ENCODE measurements at regions not wholly inside any gene's neighbourhood (a gene's known extent, or its start where the extent isn't known, plus 50 kb on each side); places are given as distances from the start of the nearest gene placed in this dataset.
"Not testable (repeated sequence)": the region's sequence is repeated elsewhere in the genome, so short reads cannot be mapped to it uniquely, and the experiment has no call there.

GRCh38 chr17:77290759-77291558 is 150.2 kb downstream of the SEC14L1 start:
- not testable (repeated sequence) for DNase-seq (ENCODE audit: low read depth in 2 of 2)

DNA sequence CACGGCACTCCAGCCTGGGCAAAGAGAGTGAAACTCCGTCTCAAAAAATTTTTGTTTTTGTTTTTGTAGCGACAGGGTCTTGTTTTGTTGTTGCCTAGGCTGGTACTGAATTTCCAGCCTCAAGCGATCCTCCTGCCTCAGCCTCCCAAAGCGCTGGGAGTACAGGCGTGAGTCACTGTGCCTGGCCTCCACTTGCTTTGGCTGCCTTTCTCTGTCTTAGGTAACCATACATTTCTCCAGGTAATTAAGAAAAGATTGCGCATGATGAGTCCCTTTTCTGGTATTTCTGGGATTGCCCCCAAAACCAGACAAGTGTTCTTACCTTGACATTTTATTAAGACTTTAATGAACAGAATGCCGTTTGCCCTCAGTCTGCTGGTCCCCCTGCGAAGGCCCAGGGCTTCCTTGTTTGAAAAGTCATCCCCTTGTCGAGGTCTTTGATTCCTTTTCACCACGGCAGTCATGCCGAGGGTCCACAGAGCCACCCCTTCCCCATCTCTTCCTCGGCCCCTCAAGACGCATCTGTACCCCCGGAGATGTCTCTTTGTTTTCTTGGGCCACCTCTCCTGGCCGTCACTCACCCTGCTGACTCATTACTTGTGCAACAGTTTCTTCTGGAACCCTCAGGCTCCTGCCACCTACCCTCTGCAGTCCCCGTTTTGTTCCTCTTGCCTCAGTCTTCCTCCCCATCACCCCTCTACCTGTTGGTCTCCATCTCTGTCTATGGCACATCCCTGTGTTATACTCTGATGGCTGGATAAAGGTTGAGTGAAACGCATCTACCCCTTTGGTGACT is 151.0 kb downstream of the SEC14L1 start:
- DNase-seq (ENCODE audit: low read depth in 2 of 2) = no peak

- DNase-seq (ENCODE audit: low read depth in 2 of 2) = no peak
Observed at GRCh38 chr17:77294761-77295160, 154.0 kb downstream of the SEC14L1 start.

DNA sequence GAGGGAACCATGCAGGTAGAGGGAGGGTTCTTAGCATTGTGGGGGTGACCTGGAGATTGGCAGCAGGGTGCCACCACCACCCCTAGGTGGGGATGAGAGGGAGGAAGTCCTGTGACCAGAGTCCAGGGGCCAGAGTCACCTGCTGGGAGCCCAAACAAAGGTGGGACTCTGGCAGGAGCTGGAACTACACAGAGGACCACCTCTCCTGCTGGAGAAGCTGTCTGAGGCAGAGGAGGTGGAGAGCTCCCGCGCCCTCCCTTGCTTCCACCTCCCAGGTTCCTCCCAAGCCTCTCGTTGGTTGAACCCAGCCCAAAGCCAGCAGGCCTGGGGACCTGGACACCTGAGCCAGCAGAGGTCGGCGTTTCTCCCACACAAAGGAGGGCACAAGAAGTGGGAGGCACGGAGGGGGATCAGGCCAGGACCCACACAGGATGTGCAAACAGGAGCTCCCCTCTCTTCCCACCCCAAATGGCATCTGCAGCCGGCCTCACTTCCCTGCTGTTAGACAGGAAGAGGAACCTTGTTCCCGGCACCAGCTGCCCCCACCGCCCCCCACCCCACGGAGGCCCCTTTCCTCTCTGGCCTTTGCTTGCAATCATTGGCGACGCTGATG is 154.6 kb downstream of the SEC14L1 start:
- no peak for DNase-seq (ENCODE audit: low read depth in 2 of 2)

- DNase-seq (ENCODE audit: low read depth in 2 of 2) = no peak
Observed at GRCh38 chr17:77296769-77297409, 156.1 kb downstream of the SEC14L1 start.

- no peak for DNase-seq (ENCODE audit: low read depth in 2 of 2)
Observed at GRCh38 chr17:77297693-77298666, 157.2 kb downstream of the SEC14L1 start.

- DNase-seq (ENCODE audit: low read depth in 2 of 2) = no peak
Observed at GRCh38 chr17:77298811-77299210, 158.0 kb downstream of the SEC14L1 start.

GRCh38 chr17:77299256-77300015 is 158.7 kb downstream of the SEC14L1 start:
- no peak for DNase-seq (ENCODE audit: low read depth in 2 of 2)

DNA sequence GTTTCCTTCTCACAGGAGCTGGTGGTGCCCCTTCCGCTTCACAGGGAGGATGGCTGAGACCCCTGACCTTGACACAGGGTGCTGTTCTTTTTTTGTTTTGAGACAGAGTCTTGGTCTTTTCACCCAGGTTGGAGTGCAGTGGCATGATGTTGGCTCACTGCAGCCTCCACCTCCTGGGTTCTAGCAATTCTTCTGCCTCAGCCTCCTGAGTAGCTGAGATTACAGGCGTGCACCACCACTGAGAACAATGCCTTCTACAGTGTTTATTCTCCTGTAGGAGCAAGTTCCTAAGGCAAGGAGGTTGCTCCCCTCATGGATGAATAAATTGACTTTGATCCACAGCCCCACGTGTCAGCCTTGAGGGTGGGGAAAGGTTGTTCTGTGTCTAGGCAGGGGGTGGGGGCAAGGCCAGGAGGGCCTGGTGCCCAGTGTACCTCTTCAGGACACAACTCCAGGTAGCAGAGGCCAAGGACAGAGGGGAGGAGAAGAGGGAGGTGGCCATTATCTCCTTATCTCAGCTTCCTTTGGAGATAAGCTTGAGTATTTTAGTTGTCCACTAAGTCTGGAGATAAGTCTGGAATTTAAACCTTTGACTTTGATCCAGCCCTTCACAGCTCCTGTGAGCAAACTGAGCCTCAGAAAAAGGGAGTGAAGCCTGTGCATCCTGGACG is 159.4 kb downstream of the SEC14L1 start:
- DNase-seq (ENCODE audit: low read depth in 2 of 2) = no peak

DNA sequence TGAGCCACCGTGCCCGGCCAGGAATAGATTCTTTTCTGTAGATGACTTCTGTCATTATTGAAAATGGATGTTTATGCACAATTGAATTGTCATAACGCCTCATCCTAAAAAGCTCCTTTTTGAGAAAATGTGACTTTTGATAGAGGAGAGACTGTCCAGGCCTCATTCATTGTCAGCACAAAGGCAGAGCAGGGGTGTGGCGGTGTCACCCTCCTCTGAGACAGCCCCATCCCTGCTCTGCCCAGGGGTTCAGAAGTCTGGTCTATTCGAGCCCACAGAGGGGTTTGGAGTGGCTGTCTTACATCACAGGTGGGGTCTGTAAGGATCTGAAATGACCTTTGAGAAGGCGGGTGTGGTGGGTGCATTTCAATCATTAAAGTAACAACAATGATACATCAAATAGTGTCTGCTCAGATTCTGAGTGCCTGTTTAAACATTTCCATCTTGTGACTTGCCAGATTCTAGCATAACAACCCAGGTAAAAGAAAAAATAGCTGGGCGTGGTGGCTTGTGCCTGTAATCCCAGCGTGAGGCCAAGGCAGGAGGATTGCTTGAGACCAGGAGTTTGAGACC is 161.0 kb downstream of the SEC14L1 start:
- DNase-seq (ENCODE audit: low read depth in 2 of 2) = no peak

DNA sequence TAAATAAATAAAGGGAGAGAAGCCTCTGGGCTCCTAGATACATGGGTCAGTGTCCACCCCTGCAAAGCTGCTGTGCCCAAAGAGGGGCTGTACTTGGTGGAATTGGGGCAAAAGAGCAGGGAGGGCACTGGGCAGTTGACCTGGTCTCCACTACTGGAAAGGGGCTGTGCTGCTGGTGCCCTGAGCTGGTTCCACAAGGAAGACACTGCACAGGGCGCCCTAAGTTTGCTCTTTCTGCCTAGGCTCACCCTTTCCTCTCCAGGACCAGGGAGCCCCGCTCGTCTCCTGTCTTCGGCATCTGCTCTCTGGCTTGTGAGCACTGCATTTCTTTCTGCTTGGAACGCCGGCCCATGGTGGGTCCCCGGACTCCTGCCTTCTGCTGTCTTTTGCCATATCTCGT is 161.9 kb downstream of the SEC14L1 start:
- no peak for DNase-seq (ENCODE audit: low read depth in 2 of 2)

DNA sequence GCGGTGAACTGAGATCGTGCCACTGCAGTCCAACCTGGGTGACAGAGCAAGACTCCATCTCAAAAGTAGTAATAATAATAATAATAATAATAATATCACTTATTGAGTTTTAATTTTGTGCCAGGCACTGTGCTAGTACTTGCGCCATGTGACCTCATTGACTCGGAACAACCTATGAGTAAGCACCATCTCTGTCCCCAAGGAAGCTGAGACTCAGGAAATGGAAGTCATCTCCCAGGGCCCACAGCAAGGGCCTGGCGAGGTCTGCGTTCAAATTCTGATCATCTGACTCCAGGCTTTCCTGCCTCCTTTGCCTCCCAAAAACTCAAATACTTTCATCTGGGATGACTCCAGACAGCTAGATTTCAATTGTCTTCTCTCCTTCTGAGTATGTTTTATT is 162.9 kb downstream of the SEC14L1 start:
- no peak for DNase-seq (ENCODE audit: low read depth in 2 of 2)

DNA sequence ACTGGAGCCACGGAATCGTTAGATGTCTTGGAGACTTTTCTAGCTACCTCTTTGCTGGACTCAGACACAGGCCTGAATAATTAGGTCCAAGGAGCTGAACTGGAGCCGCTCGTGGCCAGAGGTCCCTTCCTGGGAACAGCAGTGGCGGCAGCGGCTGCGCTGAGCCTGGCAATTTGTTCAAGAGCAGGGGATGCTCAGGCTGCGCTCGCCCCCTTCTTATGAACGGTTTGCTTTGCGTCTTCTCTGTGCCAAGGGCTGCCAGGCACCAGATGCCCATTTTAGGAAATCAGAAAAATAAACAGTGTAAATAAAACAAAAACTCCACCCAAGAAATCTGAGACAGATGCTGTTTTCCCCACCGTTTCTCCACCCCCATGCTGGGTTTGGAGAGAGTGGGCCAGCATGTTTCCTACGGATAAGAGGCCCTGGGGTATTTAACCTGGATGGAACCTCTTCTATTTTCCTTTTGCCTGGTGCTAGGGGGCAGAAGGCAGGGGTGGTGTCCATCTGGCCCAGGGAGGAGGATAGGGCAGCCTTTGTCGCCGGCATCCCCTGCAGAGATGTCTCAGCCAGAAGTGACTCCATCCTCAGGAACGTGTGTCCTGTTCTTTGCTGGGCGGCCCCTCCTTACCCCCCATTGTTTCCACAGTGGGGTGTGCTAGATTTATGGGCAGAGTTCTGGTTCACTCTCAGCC is 163.4 kb downstream of the SEC14L1 start:
- DNase-seq (ENCODE audit: low read depth in 2 of 2) = no peak

- no peak for DNase-seq (ENCODE audit: low read depth in 2 of 2)
Observed at GRCh38 chr17:77304746-77305473, 164.1 kb downstream of the SEC14L1 start.

DNA sequence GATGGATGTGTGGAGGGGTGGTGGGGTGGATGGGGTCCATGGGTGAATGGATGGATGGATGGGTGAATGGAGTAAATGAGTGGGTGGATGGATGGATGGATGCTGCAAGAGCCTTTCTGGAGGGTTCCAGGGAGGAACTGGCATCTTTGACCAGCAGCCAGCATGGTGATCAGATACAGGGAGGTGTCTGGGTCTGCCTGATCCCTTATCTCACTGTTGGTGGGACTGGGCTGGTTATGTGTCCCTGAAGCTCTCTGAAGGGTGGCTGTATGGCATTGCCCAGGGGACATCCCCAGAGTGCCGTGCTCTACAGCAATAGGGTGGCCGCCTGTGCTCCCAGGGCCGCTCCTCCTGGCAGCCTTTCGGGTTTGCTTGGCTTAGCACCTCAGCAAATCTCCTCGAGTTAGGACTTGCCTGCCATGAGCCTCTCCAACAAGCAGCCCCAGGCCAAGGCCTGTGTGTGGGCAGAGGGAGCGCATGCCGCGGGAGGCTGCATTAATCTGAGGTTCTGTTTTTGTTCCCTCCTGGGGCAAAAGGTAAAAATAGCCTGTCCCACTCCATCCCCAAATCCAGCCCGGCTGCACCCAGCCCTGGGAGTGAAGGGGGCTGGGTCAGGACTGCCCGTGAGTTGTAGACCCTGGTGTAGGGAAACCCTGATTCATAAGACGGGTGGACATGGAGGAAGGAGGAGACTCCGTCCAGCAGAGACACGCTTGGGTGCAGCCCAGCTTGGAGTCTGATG is 165.4 kb downstream of the SEC14L1 start:
- no peak for DNase-seq (ENCODE audit: low read depth in 2 of 2)

DNA sequence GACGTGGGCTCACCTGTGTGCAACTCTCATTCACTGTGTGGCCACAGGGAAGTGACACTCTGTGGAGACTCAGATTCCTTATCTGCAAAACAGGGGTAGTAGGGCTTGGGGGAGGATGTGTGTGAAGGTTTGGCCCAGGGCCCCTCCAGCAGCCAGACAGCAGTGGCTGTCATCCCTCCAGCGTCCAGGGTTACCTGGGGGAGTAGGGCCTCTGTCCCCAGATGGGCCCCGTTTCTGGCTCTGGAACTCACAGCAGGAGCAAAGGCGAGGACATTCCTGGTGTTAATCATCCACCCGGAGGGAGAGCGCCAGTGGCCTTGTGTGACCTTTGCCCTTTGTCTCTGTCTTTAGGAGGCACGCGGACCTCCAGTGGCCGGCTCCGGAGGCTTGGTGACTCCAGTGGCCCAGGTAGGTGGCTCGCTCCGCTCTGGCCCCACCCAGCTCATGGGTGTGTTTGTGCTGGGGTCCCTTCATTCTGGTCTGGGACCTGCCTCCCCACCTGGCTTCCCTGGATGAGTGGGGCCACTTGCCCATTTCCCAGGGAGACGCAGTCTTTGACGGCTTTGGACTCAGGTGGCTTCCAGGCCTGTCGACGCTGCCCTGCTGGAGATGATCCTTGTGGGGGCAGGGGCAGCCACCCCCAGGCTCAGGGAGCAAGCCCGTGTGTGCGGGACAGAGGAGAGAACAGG is 166.2 kb downstream of the SEC14L1 start:
- no peak for DNase-seq (ENCODE audit: low read depth in 2 of 2)

Measured in stimulated activated CD8-positive, alpha-beta memory T cell treated with anti-CD3 and anti-CD28 coated beads, Interleukin-15, amount 100 ng/mL, for 4 hours (primary cell).